ENCODE measurements at regions not wholly inside any gene's neighbourhood (a gene's known extent, or its start where the extent isn't known, plus 50 kb on each side); places are given as distances from the start of the nearest gene placed in this dataset.

GRCh38 chr13:76762721-76763120, 123.5 kb downstream of the KCTD12 start:
- TF ChIP-seq SIX5 (IDR thresholded peaks at IDR 0.05; ENCODE audit: low read depth, low read length) (no peak), CTCF (IDR thresholded peaks at IDR 0.05; ENCODE audit: control extremely low read depth in 1 of 3, insufficient read depth in 1 of 3, low read depth in 1 of 3, low read length in 3 of 3) (no peak), POLR2A (IDR thresholded peaks at IDR 0.05; ENCODE audit: control extremely low read depth in 1 of 2, low read depth in 2 of 2, low read length in 2 of 2) (no peak), CHD2 (IDR thresholded peaks at IDR 0.05; ENCODE audit: low read length) (no peak), FOSL1 (IDR thresholded peaks at IDR 0.05; ENCODE audit: insufficient read depth, low read depth, low read length) (no peak), RFX5 (IDR thresholded peaks at IDR 0.05; ENCODE audit: borderline replicate concordance, low read depth, low read length) (no peak), SIN3A (conservative IDR thresholded peaks at IDR 0.05 in 1 of 2, IDR thresholded peaks at IDR 0.05 in 1 of 2; ENCODE audit: low read depth in 1 of 2, low read length in 2 of 2) (no peak), MAFK (IDR thresholded peaks at IDR 0.05; ENCODE audit: low read depth, low read length) (no peak), YY1 (IDR thresholded peaks at IDR 0.05; ENCODE audit: low read depth, low read length) (no peak), GABPA (IDR thresholded peaks at IDR 0.05; ENCODE audit: borderline replicate concordance, insufficient read depth, low read length) (no peak), EP300 (IDR thresholded peaks at IDR 0.05; ENCODE audit: borderline replicate concordance in 1 of 2, low read depth in 2 of 2, low read length in 2 of 2) (no peak), ATF3 (IDR thresholded peaks at IDR 0.05; ENCODE audit: insufficient read depth, low read depth, low read length) (no peak), CHD1 (IDR thresholded peaks at IDR 0.05; ENCODE audit: low read depth, low read length) (no peak)

All from H1 (cell line).